ENCODE measurements at regions not wholly inside any gene's neighbourhood (a gene's known extent, or its start where the extent isn't known, plus 50 kb on each side); places are given as distances from the start of the nearest gene placed in this dataset.

DNA sequence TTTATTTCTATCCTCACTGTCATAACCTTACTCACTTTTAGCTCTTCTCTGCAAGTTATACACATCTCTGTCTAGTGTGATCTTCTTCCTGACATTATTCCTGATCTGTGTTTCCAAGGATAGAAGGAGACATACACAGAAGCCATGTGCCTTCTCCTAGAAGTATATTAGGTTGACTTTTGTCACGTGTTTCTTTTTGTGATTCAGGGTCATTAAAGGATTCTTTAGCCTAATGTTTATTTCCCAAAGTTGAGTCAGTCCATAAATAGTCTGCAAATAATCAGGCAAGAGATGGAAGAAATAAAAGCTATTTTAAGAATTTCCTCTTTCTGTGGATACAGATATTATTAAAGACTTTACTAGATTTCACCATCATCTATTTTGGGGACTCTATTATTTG, 214.1 kb upstream of the GOT2 start:
- TF ChIP-seq POLR2A (IDR thresholded peaks at IDR 0.05; ENCODE audit: low read depth) (no peak), EP300 (IDR thresholded peaks at IDR 0.05) (no peak)
- TF ChIP-seq, protein P1, sequence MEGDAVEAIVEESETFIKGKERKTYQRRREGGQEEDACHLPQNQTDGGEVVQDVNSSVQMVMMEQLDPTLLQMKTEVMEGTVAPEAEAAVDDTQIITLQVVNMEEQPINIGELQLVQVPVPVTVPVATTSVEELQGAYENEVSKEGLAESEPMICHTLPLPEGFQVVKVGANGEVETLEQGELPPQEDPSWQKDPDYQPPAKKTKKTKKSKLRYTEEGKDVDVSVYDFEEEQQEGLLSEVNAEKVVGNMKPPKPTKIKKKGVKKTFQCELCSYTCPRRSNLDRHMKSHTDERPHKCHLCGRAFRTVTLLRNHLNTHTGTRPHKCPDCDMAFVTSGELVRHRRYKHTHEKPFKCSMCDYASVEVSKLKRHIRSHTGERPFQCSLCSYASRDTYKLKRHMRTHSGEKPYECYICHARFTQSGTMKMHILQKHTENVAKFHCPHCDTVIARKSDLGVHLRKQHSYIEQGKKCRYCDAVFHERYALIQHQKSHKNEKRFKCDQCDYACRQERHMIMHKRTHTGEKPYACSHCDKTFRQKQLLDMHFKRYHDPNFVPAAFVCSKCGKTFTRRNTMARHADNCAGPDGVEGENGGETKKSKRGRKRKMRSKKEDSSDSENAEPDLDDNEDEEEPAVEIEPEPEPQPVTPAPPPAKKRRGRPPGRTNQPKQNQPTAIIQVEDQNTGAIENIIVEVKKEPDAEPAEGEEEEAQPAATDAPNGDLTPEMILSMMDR (IDR thresholded peaks at IDR 0.05) = no peak
